IMR-90 (cell line): ENCODE measurements at regions not wholly inside any gene's neighbourhood (a gene's known extent, or its start where the extent isn't known, plus 50 kb on each side); places are given as distances from the start of the nearest gene placed in this dataset.

Experiments
- ATAC-seq: fragments of 200-7000 bp; cut with Tn5 transposase; 2 replicates; pipeline ENCODE4 v1.9.1; 2020; ENCODE audit warnings: low read depth, mild to moderate bottlenecking, moderate library complexity
- BruUV-seq: library from RNA; stranded (reverse); fragments of 400-500 nt; replicated peaks from 2 replicates; lab custom pipeline; 2021; lab: Mats Ljungman, UMichigan
- CTCF ChIA-PET: fragments of 300-600 bp; formaldehyde crosslinking; extraction: SDS; loops from one replicate; lab custom pipeline; 2021; ENCODE audit warnings: antibody characterized with exemption; lab: Yijun Ruan, JAX
- POLR2A ChIA-PET: fragments of 300-600 bp; sonication (Branson Sonifier 250); formaldehyde crosslinking; loops from one replicate; lab custom pipeline; 2022; ENCODE audit warnings: antibody characterized with exemption; ENCODE audit not compliant: unreplicated experiment; lab: Charles Lee
- DNase-seq: peaks from one replicate; pipeline ENCODE4 v3.0.0; 2013
- H2AFZ ChIP-seq: replicated peaks from 2 replicates; pipeline ENCODE3; 2013; ENCODE audit warnings: low read length, mild to moderate bottlenecking; ENCODE audit not compliant: poor library complexity
- H2AK5ac ChIP-seq: 2 replicates; pipeline ENCODE4 v1.6.1; 2013; ENCODE audit warnings: low read depth, low read length, inconsistent platforms
- H2AK9ac ChIP-seq: replicated peaks from 2 replicates; pipeline ENCODE3; 2013; ENCODE audit warnings: mild to moderate bottlenecking, low read depth, low read length, moderate library complexity; ENCODE audit not compliant: poor library complexity
- H2BK120ac ChIP-seq: 2 replicates; pipeline ENCODE4 v1.6.1; 2013; ENCODE audit warnings: low read depth, low read length, inconsistent platforms
- H2BK15ac ChIP-seq: 3 replicates; pipeline ENCODE4 v1.6.1; 2013; ENCODE audit warnings: low read depth, low read length, inconsistent platforms
- H2BK20ac ChIP-seq: 2 replicates; pipeline ENCODE4 v1.6.1; 2013; ENCODE audit warnings: low read depth, mild to moderate bottlenecking, inconsistent platforms, low read length, moderate library complexity
- H2BK5ac ChIP-seq: 2 replicates; pipeline ENCODE4 v1.6.1; 2013; ENCODE audit warnings: mild to moderate bottlenecking, low read depth, low read length, inconsistent platforms; ENCODE audit not compliant: poor library complexity, severe bottlenecking
- H3K14ac ChIP-seq: replicated peaks from 2 replicates; pipeline ENCODE4 v1.6.1; 2013; ENCODE audit warnings: low read depth, low read length, inconsistent platforms
- H3K18ac ChIP-seq: 2 replicates; pipeline ENCODE4 v1.6.1; 2013; ENCODE audit warnings: low read depth, low read length, control low read depth
- H3K23ac ChIP-seq: 2 replicates; pipeline ENCODE4 v1.6.1; 2013; ENCODE audit warnings: low read depth, low read length, inconsistent platforms
- H3K27ac ChIP-seq: 2 replicates; pipeline ENCODE4 v1.5.1; 2013; ENCODE audit warnings: mild to moderate bottlenecking, control low read depth, low read length; ENCODE audit not compliant: insufficient read depth
- H3K27me3 ChIP-seq: 2 replicates; pipeline ENCODE4 v1.6.1; 2013; ENCODE audit warnings: low read length; ENCODE audit not compliant: control insufficient read depth, insufficient read depth
- H3K36me3 ChIP-seq: 2 replicates; pipeline ENCODE4 v1.6.1; 2013; ENCODE audit warnings: low read length, mixed read lengths; ENCODE audit not compliant: control insufficient read depth, insufficient read depth
- H3K4ac ChIP-seq: 2 replicates; pipeline ENCODE4 v1.6.1; 2013; ENCODE audit warnings: low read depth, low read length, inconsistent platforms
- H3K4me1 ChIP-seq: 2 replicates; pipeline ENCODE4 v1.6.1; 2013; ENCODE audit warnings: low read length, mixed read lengths; ENCODE audit not compliant: control insufficient read depth, insufficient read depth
- H3K4me2 ChIP-seq: 2 replicates; pipeline ENCODE4 v1.6.1; 2013; ENCODE audit warnings: low read depth, mild to moderate bottlenecking, control low read depth, low read length, moderate library complexity
- H3K4me3 ChIP-seq: 2 replicates; pipeline ENCODE4 v1.5.1; 2013; ENCODE audit warnings: low read depth, mild to moderate bottlenecking, control low read depth, low read length, moderate library complexity; ENCODE audit not compliant: insufficient read depth
- H3K56ac ChIP-seq: 2 replicates; pipeline ENCODE4 v1.6.1; 2013; ENCODE audit warnings: low read length, inconsistent platforms; ENCODE audit not compliant: insufficient read depth; ENCODE audit errors: extremely low read depth
- H3K79me1 ChIP-seq, 2 experiments: 2 replicates each; pipeline ENCODE4 v1.6.1; 2013; ENCODE audit warnings: low read length in 2 of 2, inconsistent platforms in 1 of 2, low read depth in 1 of 2
- H3K9ac ChIP-seq: 2 replicates; pipeline ENCODE4 v1.6.1; 2013; ENCODE audit warnings: low read depth, low read length, control low read depth
- H3K9me1 ChIP-seq: 2 replicates; pipeline ENCODE4 v1.6.1; 2013; ENCODE audit warnings: low read length, inconsistent platforms; ENCODE audit not compliant: insufficient read depth
- H3K9me3 ChIP-seq: 2 replicates; pipeline ENCODE4 v1.6.1; 2013; ENCODE audit warnings: low read length; ENCODE audit not compliant: control insufficient read depth, insufficient read depth
- H4K20me1 ChIP-seq: 2 replicates; pipeline ENCODE4 v1.6.1; 2013; ENCODE audit warnings: low read length, inconsistent platforms; ENCODE audit not compliant: insufficient read depth
- H4K5ac ChIP-seq: 2 replicates; pipeline ENCODE4 v1.6.1; 2013; ENCODE audit warnings: mild to moderate bottlenecking, low read depth, low read length, control low read depth
- H4K8ac ChIP-seq, 2 experiments: 2 replicates each; pipeline ENCODE4 v1.6.1; 2013; ENCODE audit warnings: low read depth in 2 of 2, low read length in 2 of 2, control low read depth in 1 of 2, inconsistent platforms in 1 of 2
- H4K91ac ChIP-seq: 2 replicates; pipeline ENCODE4 v1.6.1; 2013; ENCODE audit warnings: low read depth, low read length, inconsistent platforms; ENCODE audit not compliant: insufficient read depth
- CHD1 ChIP-seq: IDR thresholded peaks from 2 replicates; pipeline ENCODE4 v1.6.1; 2012; ENCODE audit warnings: low read depth, low read length, improper control_type of control experiment
- WGBS, 2 experiments: methylation state at CpG; one replicate each; pipeline versions ENCODE4 v1.1.5 to v1.1.7; 2013; ENCODE audit warnings: missing lambda C conversion rate in 2 of 2; ENCODE audit not compliant: insufficient read length in 1 of 2; ENCODE audit errors: extremely low coverage in 2 of 2; 5-methylcytosine and 5-hydroxymethylcytosine counted together
- dilution Hi-C: fragments of 300-500 bp; cut with HindIII; formaldehyde crosslinking; loops from one replicate; pipeline ENCODE4 v1.14.3; 2018; ENCODE audit warnings: low sequenced_read_pairs; ENCODE audit not compliant: unreplicated experiment
- in situ Hi-C: fragments of 300-500 bp; cut with MboI; formaldehyde crosslinking; loops from 3 replicates; pipeline ENCODE4 v1.14.3; 2019; ENCODE audit warnings: low sequenced_read_pairs, inconsistent platforms, mixed read lengths
- intact Hi-C: fragments of 100-400 bp; cut with micrococcal nuclease; formaldehyde crosslinking; loops from 2 replicates; pipeline ENCODE4 v1.10.0; 2022

GRCh38 chr1:244953901-244954300, 89.6 kb upstream of the HNRNPU start:
- H4K20me1 ChIP-seq = no peaks in the 10 kb centered on the region
- no peak overlapping the region for H2AFZ ChIP-seq
- in situ Hi-C loops = no loop called here
- H2BK15ac ChIP-seq = no peak overlapping the region
- H4K91ac ChIP-seq = no peak overlapping the region
- no peak for TF ChIP-seq CHD1
- ATAC-seq = no peak
- H3K27ac ChIP-seq = no peak overlapping the region
- no peak overlapping the region for H3K18ac ChIP-seq
- no peak overlapping the region for H3K14ac ChIP-seq
- no peak for DNase-seq
- no peak overlapping the region for H4K5ac ChIP-seq
- H2BK5ac ChIP-seq = no peak overlapping the region
- H3K9me3 ChIP-seq = no peaks in the 10 kb centered on the region
- no peak overlapping the region for H2BK120ac ChIP-seq
- no CpG with 5 or more reads among the region's 4 CpGs for WGBS, 2 experiments
- no peaks in the 10 kb centered on the region for H3K4me1 ChIP-seq
- H3K36me3 ChIP-seq = no peaks in the 10 kb centered on the region
- no peak overlapping the region for H2AK9ac ChIP-seq
- H4K8ac ChIP-seq = no peak overlapping the region
- H3K9me1 ChIP-seq = no peaks in the 10 kb centered on the region
- H3K9ac ChIP-seq = no peak overlapping the region
- CTCF ChIA-PET = interaction anchor here (0.9 kb wide), 1 partner anchor 10 kb away, joined by 3 read pairs; no protein-coding TSS in a partner anchor
- no peak overlapping the region for H2BK20ac ChIP-seq
- H3K4ac ChIP-seq = no peak overlapping the region
- dilution Hi-C loops = no loop called here
- no TSS peak for BruUV-seq
- H3K4me2 ChIP-seq = no peak overlapping the region
- H2AK5ac ChIP-seq = no peak overlapping the region
- no peak overlapping the region for H3K56ac ChIP-seq
- no peaks in the 10 kb centered on the region for H3K27me3 ChIP-seq
- POLR2A ChIA-PET = no interaction called here
- no peak overlapping the region for H3K4me3 ChIP-seq
- H3K79me1 ChIP-seq = no peaks in the 10 kb centered on the region
- intact Hi-C loops = no loop called here
- H3K23ac ChIP-seq = no peak overlapping the region
